ENCODE measurements at regions not wholly inside any gene's neighbourhood (a gene's known extent, or its start where the extent isn't known, plus 50 kb on each side); places are given as distances from the start of the nearest gene placed in this dataset.

- FAIRE-seq = no peak
Measured at GRCh38 chr2:147398996-147399395, 445.8 kb upstream of the ACVR2A start.

DNA sequence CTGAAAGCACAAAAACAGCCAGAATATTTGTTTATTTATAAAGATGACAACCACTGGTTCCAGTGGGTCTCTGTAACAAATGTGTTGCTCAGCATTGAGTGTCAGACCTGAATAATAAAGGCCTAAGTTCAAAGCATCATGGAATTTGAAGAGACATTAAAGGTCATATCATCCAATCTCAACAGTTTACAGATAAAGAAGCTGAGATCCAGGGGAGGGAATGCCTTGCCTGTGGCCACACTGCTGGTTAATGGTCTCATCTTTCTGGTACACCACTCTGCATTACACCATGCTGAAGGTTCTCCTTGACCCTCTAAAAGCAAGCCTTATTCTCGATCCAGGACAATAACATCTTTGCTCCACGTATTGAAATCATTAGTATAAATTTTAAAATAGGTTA lies 446.5 kb upstream of the ACVR2A start:
- no peak for FAIRE-seq

DNA sequence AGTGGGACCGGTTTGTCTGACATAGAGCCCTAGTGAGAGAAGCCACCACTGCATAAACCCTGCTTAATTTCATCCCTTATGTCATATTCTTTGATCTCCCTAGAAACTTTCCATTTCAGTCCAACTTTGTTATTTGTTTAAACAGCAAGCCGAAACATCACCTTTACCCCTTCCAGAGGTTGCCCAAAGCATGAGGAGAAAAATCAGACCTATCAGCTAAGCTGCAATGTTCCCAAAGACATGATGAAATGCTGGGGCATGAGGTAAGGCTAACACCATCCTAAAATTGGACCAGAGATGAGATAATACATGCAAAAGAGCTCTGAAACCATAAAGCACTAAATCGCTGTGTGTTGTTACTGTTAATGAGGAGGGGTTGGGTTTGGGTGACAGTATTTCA lies 447.9 kb upstream of the ACVR2A start:
- no peak for FAIRE-seq

DNA sequence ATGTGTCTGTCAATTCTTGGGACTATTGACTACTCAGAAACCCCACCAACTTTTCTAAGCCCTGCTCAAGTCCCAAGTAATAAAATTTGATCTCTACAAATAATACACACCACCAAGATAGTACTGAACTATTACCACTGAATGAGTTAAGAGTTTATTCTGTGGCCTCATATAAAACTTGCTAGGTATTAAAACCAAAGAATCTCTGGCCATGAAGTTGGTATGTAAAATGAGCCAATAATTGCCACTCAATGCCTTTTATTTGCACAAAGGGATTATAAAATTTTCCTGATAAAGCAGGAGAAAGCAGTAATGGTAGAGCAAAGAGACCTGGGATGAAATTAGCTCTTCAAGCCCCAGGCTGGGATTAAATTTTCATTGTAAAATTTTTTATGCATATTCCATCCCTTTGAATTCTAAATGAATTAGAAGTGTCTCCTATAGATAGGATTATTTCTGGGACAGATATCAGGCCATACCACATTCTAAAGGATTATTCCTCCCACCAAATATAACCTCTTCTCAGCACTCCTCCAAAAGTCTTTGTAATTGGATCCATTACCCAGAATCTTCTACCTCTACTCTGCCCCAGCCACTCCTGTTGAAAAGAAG lies 450.5 kb upstream of the ACVR2A start:
- no peak for FAIRE-seq

DNA sequence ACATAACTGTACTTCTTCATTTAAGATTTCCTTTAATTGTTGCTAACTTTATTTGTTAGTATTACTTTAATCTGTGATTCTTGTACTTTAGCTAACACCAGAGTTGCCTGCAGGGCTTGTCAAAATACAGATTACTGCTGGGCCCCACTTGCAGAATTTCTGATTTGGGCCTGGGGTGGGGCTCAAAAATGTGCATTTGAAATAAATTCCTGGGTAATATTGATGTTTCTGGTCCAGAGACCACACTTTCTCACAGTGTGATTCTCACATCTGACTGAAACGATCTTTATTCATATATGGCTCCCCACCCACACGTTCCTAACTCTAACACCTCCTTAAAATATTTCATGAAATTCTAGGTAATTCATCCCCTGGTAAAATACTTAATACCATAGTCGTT lies 452.6 kb upstream of the ACVR2A start:
- no peak for FAIRE-seq

- no peak for FAIRE-seq
Measured at GRCh38 chr2:147390475-147390874, 454.4 kb upstream of the ACVR2A start.

GRCh38 chr2:147389218-147389617 lies 455.6 kb upstream of the ACVR2A start:
- FAIRE-seq = no peak

DNA sequence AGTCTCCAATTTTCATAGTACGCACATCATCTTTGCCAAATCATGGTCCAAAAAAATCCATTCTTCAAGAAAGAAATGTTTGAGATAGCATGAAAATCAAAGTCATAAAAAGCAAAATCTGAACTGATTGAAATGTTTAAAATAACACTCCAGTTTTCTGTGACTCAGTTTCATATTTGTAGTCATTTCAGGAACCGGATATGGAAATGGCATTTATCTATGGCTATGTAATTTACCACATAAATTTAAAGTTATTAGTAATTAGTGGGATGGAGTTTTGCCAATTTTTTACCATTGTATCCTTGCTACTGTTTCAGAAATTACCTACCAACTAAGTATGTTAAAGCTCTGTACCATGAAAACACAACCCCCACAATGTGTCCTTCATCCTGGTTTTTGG lies 456.6 kb upstream of the ACVR2A start:
- FAIRE-seq = no peak

GRCh38 chr2:147386284-147386683 lies 458.5 kb upstream of the ACVR2A start:
- FAIRE-seq = no peak

GRCh38 chr2:147385600-147385999 lies 459.2 kb upstream of the ACVR2A start:
- FAIRE-seq = no peak

DNA sequence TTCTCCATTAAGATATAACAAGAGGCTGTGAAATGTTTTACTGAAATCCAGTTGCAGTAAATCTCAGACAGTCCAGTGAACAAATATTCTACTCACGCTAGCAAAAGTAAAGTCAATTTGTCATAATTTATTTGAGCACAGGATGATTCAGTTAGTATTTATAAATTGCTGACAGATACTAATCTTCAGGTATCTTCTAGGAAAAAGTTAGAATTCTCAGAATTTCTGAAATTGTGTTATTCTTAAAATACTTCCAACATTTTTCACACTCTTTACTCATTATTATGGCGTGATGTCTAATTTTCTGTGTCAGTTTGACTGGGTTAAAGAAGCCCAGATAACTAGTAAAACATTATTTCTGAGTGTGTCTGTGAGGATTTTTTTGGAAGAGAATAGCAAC lies 460.2 kb upstream of the ACVR2A start:
- no peak for FAIRE-seq

DNA sequence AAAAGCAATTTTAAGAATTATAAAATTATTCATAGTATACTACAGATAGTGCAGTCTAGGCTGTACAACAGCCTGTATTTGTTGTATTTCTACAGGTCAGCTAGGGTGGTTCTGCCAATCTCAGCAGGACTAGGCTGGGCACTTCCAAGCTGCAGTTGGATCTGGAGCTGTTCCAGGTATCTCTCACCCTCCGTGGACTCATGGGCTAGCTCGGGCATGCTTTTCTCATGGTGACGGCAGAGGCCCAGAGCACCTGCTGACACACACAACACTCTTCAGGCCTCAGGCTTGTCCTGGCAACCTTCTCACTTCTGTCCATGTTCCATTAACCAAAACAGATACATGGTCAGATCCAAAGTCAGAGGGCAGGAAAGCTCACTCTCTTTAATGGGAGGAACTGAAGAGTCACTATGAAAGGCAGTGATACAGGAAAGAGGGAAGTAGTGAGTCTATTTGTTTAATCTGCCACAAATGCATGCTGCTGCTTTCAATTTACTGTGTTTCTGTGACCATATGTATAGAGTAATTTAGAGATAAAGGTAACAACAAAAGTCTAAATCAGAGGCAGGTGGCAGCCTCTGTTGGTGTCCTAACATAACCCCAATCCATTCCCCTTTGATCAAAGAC lies 462.4 kb upstream of the ACVR2A start:
- no peak for FAIRE-seq

DNA sequence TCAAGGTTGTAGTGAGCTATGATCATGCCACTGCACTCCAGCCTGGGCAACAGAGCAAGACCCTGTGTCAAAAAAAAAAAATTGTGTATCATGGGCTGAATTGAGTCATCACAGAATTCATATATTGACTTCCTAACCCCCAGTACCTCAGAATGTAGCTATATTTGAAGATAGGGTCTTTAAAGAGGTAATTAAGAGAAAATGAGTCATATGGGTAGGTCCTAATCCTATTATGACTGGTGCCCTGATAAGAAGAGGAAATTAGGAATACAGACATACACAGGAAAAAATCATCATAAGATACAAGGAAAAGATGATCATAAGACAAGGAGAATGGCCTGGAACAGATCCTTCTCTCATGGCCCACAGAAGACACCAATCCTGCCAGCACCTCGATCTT lies 466.4 kb upstream of the ACVR2A start:
- FAIRE-seq = no peak

DNA sequence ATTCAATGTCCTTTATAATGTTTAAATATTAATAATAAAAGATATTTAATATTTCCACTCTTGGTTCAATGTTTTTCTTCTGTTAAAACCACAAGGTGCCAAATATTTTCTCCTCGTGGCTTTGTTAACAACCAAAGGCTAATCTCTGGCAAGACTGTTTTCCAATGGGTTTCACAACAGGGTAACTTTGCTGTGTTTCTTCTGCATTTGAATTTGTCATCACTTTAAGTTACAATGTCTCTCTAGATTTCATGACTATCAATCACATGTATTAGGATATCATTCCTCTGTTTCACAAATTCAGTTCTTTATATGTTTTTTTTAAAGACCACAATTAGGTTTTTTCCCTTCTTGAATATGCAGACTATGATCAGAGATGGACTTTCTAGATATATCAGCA lies 469.8 kb upstream of the ACVR2A start:
- FAIRE-seq = no peak

DNA sequence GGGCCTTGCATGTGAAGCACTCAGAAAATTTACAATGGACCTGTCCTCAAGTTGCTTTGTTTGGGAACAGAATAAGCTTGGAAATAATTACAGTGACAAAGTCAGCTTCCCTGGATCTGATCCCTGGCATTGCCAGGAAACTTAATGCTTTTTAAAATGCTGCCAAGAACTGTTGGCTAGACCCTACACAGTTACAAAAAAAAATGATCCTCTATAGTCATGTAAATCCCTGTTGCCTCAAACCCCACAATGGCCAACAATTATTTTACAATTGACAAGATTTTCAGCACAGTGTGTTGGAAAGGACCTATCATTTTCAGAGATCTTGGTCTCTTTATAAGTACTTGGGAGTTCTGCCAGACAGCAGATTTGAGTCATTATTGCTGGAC lies 470.4 kb upstream of the ACVR2A start:
- FAIRE-seq = no peak

- FAIRE-seq = no peak
Measured at GRCh38 chr2:147373800-147374422, 470.9 kb upstream of the ACVR2A start.

DNA sequence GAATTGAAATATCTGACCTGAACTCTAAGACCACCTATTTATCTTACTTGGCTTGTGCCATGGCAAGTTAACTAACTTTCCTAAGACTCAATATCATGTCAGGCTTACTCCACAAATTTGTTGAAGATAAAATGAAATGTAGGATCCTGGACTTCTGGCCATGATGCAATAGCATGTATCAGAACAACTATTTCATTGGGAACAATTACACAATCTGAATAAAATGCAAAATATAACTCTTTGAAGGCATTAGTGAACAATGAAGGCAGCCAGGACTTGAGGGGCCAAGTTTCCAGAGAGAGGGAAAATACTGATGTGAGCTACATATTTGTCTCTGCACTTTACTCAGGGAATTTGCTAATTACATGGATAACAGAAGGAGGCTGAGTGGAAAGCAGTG lies 476.5 kb upstream of the ACVR2A start:
- no peak for FAIRE-seq

DNA sequence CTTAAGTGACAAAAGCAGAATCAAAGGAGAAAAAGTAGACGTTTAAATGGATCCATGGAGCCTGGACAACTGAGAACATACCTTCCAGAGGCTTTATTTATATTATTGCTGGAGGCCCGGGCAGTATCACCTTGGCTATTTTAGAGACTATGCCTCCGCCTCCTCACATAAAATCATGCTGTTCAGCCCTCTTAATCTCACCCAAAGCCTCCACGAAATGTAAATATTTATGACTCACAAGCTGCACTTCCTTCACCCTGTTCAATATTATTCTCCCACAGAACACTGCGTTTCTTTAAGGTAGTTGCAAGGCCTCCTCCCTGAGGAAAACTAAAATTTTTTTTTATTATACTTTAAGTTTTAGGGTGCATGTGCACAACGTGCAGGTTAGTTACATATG lies 478.6 kb upstream of the ACVR2A start:
- no peak for FAIRE-seq

- no peak for FAIRE-seq
Measured at GRCh38 chr2:147365622-147366021, 479.2 kb upstream of the ACVR2A start.

DNA sequence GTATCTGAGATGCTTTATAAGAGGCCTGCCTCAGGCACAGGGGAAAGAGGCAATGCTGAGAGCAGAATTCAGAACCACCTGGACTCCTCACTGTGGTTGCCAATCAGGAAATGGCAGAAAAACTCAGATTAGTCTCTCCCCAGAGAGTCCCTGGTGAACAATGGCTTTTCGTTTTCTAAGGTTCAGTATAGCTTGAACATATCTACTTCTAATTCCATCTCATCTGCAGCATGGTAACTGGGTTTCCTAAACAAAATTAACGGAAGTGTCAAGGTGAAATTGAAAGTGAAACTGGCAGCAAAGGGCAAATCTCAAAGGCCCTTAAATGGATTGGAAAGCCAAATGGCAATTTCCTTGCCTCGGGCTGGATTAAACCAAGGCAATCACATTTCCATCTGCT lies 480.2 kb upstream of the ACVR2A start:
- FAIRE-seq = no peak

- no peak for FAIRE-seq
Measured at GRCh38 chr2:147363181-147363580, 481.6 kb upstream of the ACVR2A start.

DNA sequence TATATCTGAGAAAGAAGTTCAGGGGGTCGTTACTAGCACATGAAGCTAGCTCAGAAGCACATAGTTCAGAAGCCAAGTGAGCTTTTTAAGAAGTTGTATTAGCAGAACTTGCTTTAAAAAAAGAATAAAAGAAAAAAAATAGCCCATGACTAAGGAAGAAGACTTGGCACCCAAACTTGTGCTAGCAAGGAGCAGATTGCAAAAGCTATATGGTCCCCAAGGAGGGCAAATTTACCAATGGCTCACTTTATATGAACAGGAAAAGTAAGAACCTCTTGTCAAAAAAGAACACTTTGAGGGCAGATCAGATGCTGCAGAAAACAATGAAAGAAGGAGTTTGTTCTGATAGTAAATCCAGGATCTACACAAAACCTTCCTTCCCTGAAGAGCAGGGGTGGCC lies 486.5 kb upstream of the ACVR2A start:
- FAIRE-seq = no peak

DNA sequence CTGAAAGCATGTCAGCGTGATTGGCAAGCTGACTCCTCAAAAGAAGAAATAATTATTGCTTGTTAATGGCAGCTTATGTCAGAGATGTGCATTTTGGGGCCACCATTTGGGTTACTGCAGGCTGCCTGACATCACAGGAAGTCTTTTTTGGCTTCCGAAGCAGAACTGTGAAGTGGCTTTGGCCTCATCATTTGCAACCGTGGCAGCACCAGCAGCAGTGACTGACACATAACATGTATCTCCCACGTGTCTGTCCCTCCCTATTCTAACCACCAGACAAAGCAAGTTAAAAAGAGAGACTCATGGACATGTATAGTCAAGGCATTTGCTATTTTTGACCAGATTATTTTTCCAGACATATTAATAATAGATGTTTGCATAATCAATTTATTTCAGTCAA lies 488.7 kb upstream of the ACVR2A start:
- FAIRE-seq = no peak

- FAIRE-seq = no peak
Measured at GRCh38 chr2:147355706-147356105, 489.1 kb upstream of the ACVR2A start.

- FAIRE-seq = no peak
Measured at GRCh38 chr2:147353072-147353381, 491.8 kb upstream of the ACVR2A start.

Measured in colon (tissue), 2 donors.